ENCODE measurements at regions not wholly inside any gene's neighbourhood (a gene's known extent, or its start where the extent isn't known, plus 50 kb on each side); places are given as distances from the start of the nearest gene placed in this dataset.

DNA sequence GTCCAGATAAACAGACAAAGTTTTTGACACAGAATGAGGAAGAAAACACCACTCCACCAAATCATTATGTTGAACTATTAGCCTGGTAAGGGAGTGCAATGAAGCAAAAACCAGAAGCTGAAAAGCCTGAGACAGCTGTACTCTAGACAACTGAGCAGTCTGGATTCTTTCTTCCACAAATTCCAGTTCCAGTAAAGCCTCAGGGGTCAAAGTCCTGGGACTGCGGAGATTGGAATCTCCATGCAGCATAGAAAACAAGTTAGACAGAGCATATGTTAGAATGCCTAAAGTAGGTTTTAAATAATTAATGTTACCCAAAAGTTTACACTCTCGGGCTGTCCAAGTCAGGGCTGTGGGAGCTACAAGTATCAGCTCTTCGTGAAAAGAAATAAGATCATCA is 263.2 kb downstream of the TECRL start:
- no peaks in the 10 kb centered on the region for H3K4me1 ChIP-seq (ENCODE audit: low read depth)
- intact Hi-C loops (cut with DNase I, micrococcal nuclease): no loop called here
- no peaks in the 10 kb centered on the region for H3K36me3 ChIP-seq (ENCODE audit: low read depth)
- TF ChIP-seq, protein P1, sequence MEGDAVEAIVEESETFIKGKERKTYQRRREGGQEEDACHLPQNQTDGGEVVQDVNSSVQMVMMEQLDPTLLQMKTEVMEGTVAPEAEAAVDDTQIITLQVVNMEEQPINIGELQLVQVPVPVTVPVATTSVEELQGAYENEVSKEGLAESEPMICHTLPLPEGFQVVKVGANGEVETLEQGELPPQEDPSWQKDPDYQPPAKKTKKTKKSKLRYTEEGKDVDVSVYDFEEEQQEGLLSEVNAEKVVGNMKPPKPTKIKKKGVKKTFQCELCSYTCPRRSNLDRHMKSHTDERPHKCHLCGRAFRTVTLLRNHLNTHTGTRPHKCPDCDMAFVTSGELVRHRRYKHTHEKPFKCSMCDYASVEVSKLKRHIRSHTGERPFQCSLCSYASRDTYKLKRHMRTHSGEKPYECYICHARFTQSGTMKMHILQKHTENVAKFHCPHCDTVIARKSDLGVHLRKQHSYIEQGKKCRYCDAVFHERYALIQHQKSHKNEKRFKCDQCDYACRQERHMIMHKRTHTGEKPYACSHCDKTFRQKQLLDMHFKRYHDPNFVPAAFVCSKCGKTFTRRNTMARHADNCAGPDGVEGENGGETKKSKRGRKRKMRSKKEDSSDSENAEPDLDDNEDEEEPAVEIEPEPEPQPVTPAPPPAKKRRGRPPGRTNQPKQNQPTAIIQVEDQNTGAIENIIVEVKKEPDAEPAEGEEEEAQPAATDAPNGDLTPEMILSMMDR (IDR thresholded peaks at IDR 0.05): no peak
- ATAC-seq (no peak), DNase-seq (no peak)
- H3K9me3 ChIP-seq: peaks cover 44% of the 10 kb centered on the region
- H3K4me3 ChIP-seq: no peak overlapping the region

DNA sequence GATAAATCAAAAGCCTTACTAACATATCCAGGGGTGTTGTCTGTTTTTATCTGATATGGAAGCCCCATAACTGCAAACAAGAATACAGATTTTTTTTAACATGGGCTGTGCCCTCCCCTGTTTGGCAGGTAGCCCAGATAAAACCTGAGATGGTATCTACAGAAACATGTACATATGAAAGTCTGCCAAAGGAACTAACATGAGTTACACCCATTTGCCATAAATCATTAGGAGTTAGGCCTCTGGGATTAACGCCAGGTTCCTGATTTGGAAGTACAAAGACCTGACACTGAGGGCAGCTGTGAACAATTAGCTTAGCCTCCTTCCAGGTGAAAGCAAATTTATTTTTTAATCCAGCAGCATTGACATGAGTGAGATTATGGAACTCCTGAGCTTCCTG is 264.3 kb downstream of the TECRL start:
- TF ChIP-seq, protein P1 (IDR thresholded peaks at IDR 0.05): no peak
- peaks cover 54% of the 10 kb centered on the region for H3K9me3 ChIP-seq
- no peaks in the 10 kb centered on the region for H3K4me1 ChIP-seq (ENCODE audit: low read depth)
- intact Hi-C loops (cut with DNase I, micrococcal nuclease): no loop called here
- no peak overlapping the region for H3K4me3 ChIP-seq
- no peaks in the 10 kb centered on the region for H3K36me3 ChIP-seq (ENCODE audit: low read depth)
- ATAC-seq: no peak
- no peak for DNase-seq

DNA sequence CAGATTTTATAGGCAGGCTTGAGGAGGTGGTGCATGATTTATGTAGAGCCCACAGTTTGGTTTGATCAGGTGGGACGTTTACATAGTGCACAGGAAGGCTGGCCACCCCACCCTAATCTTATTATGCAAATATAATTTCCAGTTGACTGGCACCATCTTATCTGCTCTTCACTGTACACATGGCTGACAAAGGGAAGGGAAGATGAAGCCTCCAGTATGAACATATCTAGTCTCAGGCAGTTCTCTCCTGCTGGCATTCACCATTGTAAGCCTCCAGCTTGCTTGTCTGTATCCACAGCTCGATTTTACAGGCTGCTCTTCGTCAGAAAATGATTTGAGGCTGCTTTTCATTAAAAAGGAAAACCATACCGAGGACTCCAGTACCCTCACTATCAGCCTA is 278.3 kb downstream of the TECRL start:
- DNase-seq (no peak), ATAC-seq (no peak)
- Histone ChIP-seq H3K4me1 (ENCODE audit: low read depth) (no peaks in the 10 kb centered on the region), H3K36me3 (ENCODE audit: low read depth) (no peaks in the 10 kb centered on the region), H3K4me3 (no peak overlapping the region), H3K9me3 (no peaks in the 10 kb centered on the region)
- TF ChIP-seq, protein P1 (IDR thresholded peaks at IDR 0.05): no peak
- intact Hi-C loops (cut with DNase I, micrococcal nuclease): no loop called here

DNA sequence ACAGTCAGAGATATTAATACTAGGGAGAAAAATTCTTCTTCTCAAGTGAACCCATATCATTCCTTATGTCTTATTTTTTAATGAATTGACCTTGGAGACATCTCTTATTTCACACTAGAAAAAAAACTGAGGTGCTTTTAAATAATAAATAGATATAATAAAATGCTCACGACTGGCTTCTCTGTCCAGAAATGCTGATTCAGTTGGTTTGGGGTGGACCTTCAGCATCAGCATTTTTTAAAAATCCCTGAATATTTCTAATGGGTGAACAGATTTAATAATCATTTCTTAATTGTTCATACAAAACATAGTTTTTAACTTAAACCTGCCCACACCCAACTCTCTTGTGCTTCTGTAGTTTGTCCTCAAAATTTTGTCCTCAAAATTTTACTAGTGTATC is 283.9 kb downstream of the TECRL start:
- TF ChIP-seq, protein P1 (IDR thresholded peaks at IDR 0.05): no peak
- H3K4me1 ChIP-seq (ENCODE audit: low read depth): no peaks in the 10 kb centered on the region
- H3K9me3 ChIP-seq: peaks cover 14% of the 10 kb centered on the region
- intact Hi-C loops (cut with DNase I, micrococcal nuclease): no loop called here
- no peak for ATAC-seq
- H3K4me3 ChIP-seq: no peak overlapping the region
- no peaks in the 10 kb centered on the region for H3K36me3 ChIP-seq (ENCODE audit: low read depth)
- no peak for DNase-seq

DNA sequence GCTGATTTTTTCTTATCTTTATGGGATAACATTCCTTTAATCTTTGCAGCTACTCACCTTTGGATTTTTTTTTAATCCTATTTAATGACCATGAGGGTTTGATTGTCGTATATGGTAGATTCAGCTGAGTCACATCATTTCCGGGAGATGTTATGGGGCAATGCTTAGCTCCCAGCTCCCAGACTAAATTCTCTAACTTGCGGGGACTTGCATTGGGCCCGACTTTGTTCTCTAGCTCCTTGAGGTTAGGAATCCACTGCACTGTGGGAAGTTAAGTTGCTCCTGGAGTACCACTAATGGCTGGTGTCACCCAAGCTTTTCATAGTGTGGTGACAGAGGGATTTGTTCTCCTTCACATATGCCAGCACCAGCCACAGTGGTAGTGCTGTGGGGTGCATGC is 287.4 kb downstream of the TECRL start:
- TF ChIP-seq, protein P1 (IDR thresholded peaks at IDR 0.05): no peak
- H3K4me3 ChIP-seq: no peak overlapping the region
- DNase-seq: no peak
- ATAC-seq: no peak
- intact Hi-C loops (cut with DNase I, micrococcal nuclease): no loop called here
- H3K4me1 ChIP-seq (ENCODE audit: low read depth): no peaks in the 10 kb centered on the region
- H3K9me3 ChIP-seq: peaks cover 16% of the 10 kb centered on the region
- H3K36me3 ChIP-seq (ENCODE audit: low read depth): no peaks in the 10 kb centered on the region

DNA sequence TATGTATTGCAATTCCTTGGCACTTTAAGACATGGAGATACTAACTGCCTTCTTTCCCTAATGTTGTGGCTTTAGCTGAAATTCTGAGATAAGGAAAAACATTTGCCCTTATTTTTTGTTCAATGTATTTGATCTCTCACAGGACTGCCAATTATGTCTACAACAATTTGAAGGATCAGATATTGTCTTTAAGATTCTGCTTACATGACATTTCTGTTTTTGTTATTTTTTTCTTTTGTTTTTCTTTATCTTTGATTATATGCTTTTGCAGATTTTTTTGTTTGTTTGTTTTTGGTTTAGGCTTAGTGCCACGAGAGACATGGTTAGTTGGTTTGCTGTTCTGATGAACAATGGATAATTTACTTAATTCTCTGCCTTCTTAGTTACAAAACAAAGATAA is 303.3 kb downstream of the TECRL start:
- no peak for ATAC-seq
- Histone ChIP-seq H3K36me3 (ENCODE audit: low read depth) (no peaks in the 10 kb centered on the region), H3K4me3 (no peak overlapping the region), H3K9me3 (no peaks in the 10 kb centered on the region), H3K4me1 (ENCODE audit: low read depth) (no peaks in the 10 kb centered on the region)
- no peak for DNase-seq
- intact Hi-C loops (cut with DNase I, micrococcal nuclease): no loop called here
- TF ChIP-seq, protein P1 (IDR thresholded peaks at IDR 0.05): no peak
